Neuronal stem cell (in vitro differentiated cells): ENCODE measurements at regions not wholly inside any gene's neighbourhood (a gene's known extent, or its start where the extent isn't known, plus 50 kb on each side); places are given as distances from the start of the nearest gene placed in this dataset.

Experiments
- DNase-seq: peaks from one replicate; pipeline ENCODE4 v3.0.0-alpha.2; 2013; ENCODE audit warnings: low spot score
- H2AFZ ChIP-seq: one replicate; pipeline ENCODE4 v1.6.1; 2013; ENCODE audit warnings: mild to moderate bottlenecking, low read length, inconsistent platforms
- H2AK5ac ChIP-seq: 2 replicates; pipeline ENCODE4 v1.6.1; 2013; ENCODE audit warnings: low read depth, mild to moderate bottlenecking, inconsistent platforms, low read length, moderate library complexity, mixed read lengths
- H2BK120ac ChIP-seq: 2 replicates; pipeline ENCODE4 v1.6.1; 2013; ENCODE audit warnings: low read depth, mild to moderate bottlenecking, inconsistent platforms, low read length, moderate library complexity, mixed read lengths
- H2BK12ac ChIP-seq: one replicate; pipeline ENCODE4 v1.6.1; 2013; ENCODE audit warnings: low read length, inconsistent platforms
- H2BK15ac ChIP-seq: 2 replicates; pipeline ENCODE4 v1.6.1; 2013; ENCODE audit warnings: mild to moderate bottlenecking, low read length, inconsistent platforms, mixed read lengths
- H2BK5ac ChIP-seq: one replicate; pipeline ENCODE4 v1.6.1; 2013; ENCODE audit warnings: inconsistent platforms, mild to moderate bottlenecking, low read length, moderate library complexity
- H3K14ac ChIP-seq: one replicate; pipeline ENCODE4 v1.6.1; 2013; ENCODE audit warnings: low read length, inconsistent platforms
- H3K18ac ChIP-seq: 2 replicates; pipeline ENCODE4 v1.6.1; 2013; ENCODE audit warnings: low read length, inconsistent platforms
- H3K23ac ChIP-seq: 2 replicates; pipeline ENCODE4 v1.6.1; 2013; ENCODE audit warnings: low read depth, mild to moderate bottlenecking, mixed read lengths, low read length, inconsistent platforms; ENCODE audit not compliant: poor library complexity
- H3K27ac ChIP-seq: replicated peaks from 3 replicates; pipeline ENCODE4 v1.5.1; 2013; ENCODE audit warnings: low read length, inconsistent platforms
- H3K27me3 ChIP-seq, 3 experiments: 2 replicates each; pipeline ENCODE4 v1.6.1; 2013; ENCODE audit warnings: low read length in 3 of 3, mild to moderate bottlenecking in 2 of 3, inconsistent platforms in 1 of 3, low read depth in 1 of 3, mixed read lengths in 1 of 3, moderate library complexity in 1 of 3; ENCODE audit not compliant: control insufficient read depth in 3 of 3, insufficient read depth in 3 of 3
- H3K36me3 ChIP-seq, 2 donors: replicated peaks in 1 of 2; 2 replicates each; pipeline ENCODE4 v1.6.1; 2013; ENCODE audit warnings: low read length in 2 of 2; ENCODE audit not compliant: control insufficient read depth in 2 of 2, insufficient read depth in 2 of 2
- H3K4ac ChIP-seq: 2 replicates; pipeline ENCODE4 v1.6.1; 2013; ENCODE audit warnings: inconsistent platforms, mild to moderate bottlenecking, low read length, moderate library complexity
- H3K4me1 ChIP-seq, 2 donors: 1 replicate in 1 of 2; 2 replicates in 1 of 2; pipeline ENCODE4 v1.6.1; 2013; ENCODE audit warnings: low read length in 2 of 2, low read depth in 1 of 2; ENCODE audit not compliant: control insufficient read depth in 2 of 2, insufficient read depth in 1 of 2
- H3K4me2 ChIP-seq: one replicate; pipeline ENCODE4 v1.6.1; 2013; ENCODE audit warnings: mild to moderate bottlenecking, low read length, inconsistent platforms; ENCODE audit not compliant: insufficient read depth, poor library complexity, severe bottlenecking
- H3K4me3 ChIP-seq, 2 donors: 2 replicates each; pipeline ENCODE4 v1.5.1; 2013; ENCODE audit warnings: low read length in 2 of 2, mild to moderate bottlenecking in 2 of 2, inconsistent platforms in 1 of 2, moderate library complexity in 1 of 2
- H3K79me1 ChIP-seq: one replicate; pipeline ENCODE4 v1.6.1; 2013; ENCODE audit warnings: low read depth, mild to moderate bottlenecking, inconsistent platforms, low read length, moderate library complexity
- H3K9ac ChIP-seq: one replicate; pipeline ENCODE4 v1.6.1; 2013; ENCODE audit warnings: mild to moderate bottlenecking, low read depth, low read length, inconsistent platforms; ENCODE audit not compliant: poor library complexity
- H3K9me3 ChIP-seq, 2 donors: replicated peaks in 1 of 2; 2 replicates each; pipeline versions ENCODE3 to v1.6.1; 2013; ENCODE audit warnings: low read length in 2 of 2, mild to moderate bottlenecking in 2 of 2, inconsistent platforms in 1 of 2, low read depth in 1 of 2, mixed read lengths in 1 of 2, moderate library complexity in 1 of 2; ENCODE audit not compliant: control insufficient read depth in 2 of 2, insufficient read depth in 1 of 2
- H4K8ac ChIP-seq: one replicate; pipeline ENCODE4 v1.6.1; 2013; ENCODE audit warnings: low read depth, mild to moderate bottlenecking, inconsistent platforms, low read length, moderate library complexity
- H4K91ac ChIP-seq: one replicate; pipeline ENCODE4 v1.6.1; 2013; ENCODE audit warnings: low read length, low read depth, mild to moderate bottlenecking, inconsistent platforms; ENCODE audit not compliant: poor library complexity
- WGBS, 2 donors: extraction: QIAGEN DNeasy Blood & Tissue Kit; methylation state at CpG; one replicate each; pipeline ENCODE4 v1.1.7; 2013; ENCODE audit warnings: missing lambda C conversion rate in 2 of 2, mixed read lengths in 1 of 2; ENCODE audit not compliant: insufficient read length in 2 of 2, insufficient replicate concordance in 1 of 2; ENCODE audit errors: extremely low coverage in 2 of 2; 5-methylcytosine and 5-hydroxymethylcytosine counted together

GRCh38 chr7:126213876-126214275, 1038.9 kb downstream of the GRM8 start:
- H3K4me3 ChIP-seq = no peak overlapping the region
- H3K79me1 ChIP-seq = no peaks in the 10 kb centered on the region
- no peak overlapping the region for H3K14ac ChIP-seq
- H3K36me3 ChIP-seq = peaks cover 0 to 2% of the 10 kb centered on the region in 2 donors
- H2BK5ac ChIP-seq = no peak overlapping the region
- no peak overlapping the region for H2BK120ac ChIP-seq
- no peak overlapping the region for H3K4ac ChIP-seq
- DNase-seq = no peak
- no peaks in the 10 kb centered on the region for H3K4me1 ChIP-seq
- no peak overlapping the region for H4K8ac ChIP-seq
- H3K27ac ChIP-seq = no peak overlapping the region
- no peak overlapping the region for H2AK5ac ChIP-seq
- no peak overlapping the region for H3K4me2 ChIP-seq
- H2BK12ac ChIP-seq = no peak overlapping the region
- H2BK15ac ChIP-seq = no peak overlapping the region
- no peak overlapping the region for H3K9ac ChIP-seq
- no CpG with 5 or more reads among the region's 1 CpG for WGBS, 2 donors
- H3K9me3 ChIP-seq = peaks cover 0 to 2% of the 10 kb centered on the region in 2 donors
- H3K18ac ChIP-seq = no peak overlapping the region
- no peak overlapping the region for H3K23ac ChIP-seq
- H3K27me3 ChIP-seq = no peaks in the 10 kb centered on the region
- no peak overlapping the region for H4K91ac ChIP-seq
- no peak overlapping the region for H2AFZ ChIP-seq

- Histone ChIP-seq H4K8ac (no peak overlapping the region), H2AK5ac (no peak overlapping the region), H3K36me3 (no peaks in the 10 kb centered on the region), H3K4me2 (no peak overlapping the region), H3K27ac (no peak overlapping the region), H2BK15ac (no peak overlapping the region), H3K4me3 (no peak overlapping the region), H3K27me3 (no peaks in the 10 kb centered on the region), H3K4me1 (no peaks in the 10 kb centered on the region), H2BK5ac (no peak overlapping the region), H3K18ac (no peak overlapping the region), H3K14ac (no peak overlapping the region), H3K79me1 (no peaks in the 10 kb centered on the region), H3K9ac (no peak overlapping the region), H3K23ac (no peak overlapping the region), H2BK120ac (no peak overlapping the region), H2AFZ (no peak overlapping the region), H4K91ac (no peak overlapping the region), H3K9me3 (no peaks in the 10 kb centered on the region), H2BK12ac (no peak overlapping the region), H3K4ac (no peak overlapping the region)
- DNase-seq = no peak
Measured at GRCh38 chr7:126211875-126212274, 1040.9 kb downstream of the GRM8 start.

- H3K23ac ChIP-seq = no peak overlapping the region
- no peak overlapping the region for H2AK5ac ChIP-seq
- H3K27me3 ChIP-seq = no peaks in the 10 kb centered on the region
- H3K4me2 ChIP-seq = no peak overlapping the region
- no peak overlapping the region for H3K27ac ChIP-seq
- H3K36me3 ChIP-seq = no peaks in the 10 kb centered on the region
- H3K79me1 ChIP-seq = no peaks in the 10 kb centered on the region
- H2BK15ac ChIP-seq = no peak overlapping the region
- no peak overlapping the region for H3K4ac ChIP-seq
- H2BK120ac ChIP-seq = no peak overlapping the region
- no peak for DNase-seq
- no peak overlapping the region for H3K14ac ChIP-seq
- H2BK12ac ChIP-seq = no peak overlapping the region
- no peak overlapping the region for H4K8ac ChIP-seq
- no peaks in the 10 kb centered on the region for H3K9me3 ChIP-seq
- no peak overlapping the region for H2BK5ac ChIP-seq
- H3K4me3 ChIP-seq = no peak overlapping the region
- H3K18ac ChIP-seq = no peak overlapping the region
- no peak overlapping the region for H3K9ac ChIP-seq
- H2AFZ ChIP-seq = no peak overlapping the region
- no peak overlapping the region for H4K91ac ChIP-seq
- H3K4me1 ChIP-seq = no peaks in the 10 kb centered on the region
Measured at GRCh38 chr7:126210707-126211106, 1042.0 kb downstream of the GRM8 start.

- no peaks in the 10 kb centered on the region for H3K9me3 ChIP-seq
- H3K9ac ChIP-seq = no peak overlapping the region
- H3K4ac ChIP-seq = no peak overlapping the region
- H3K18ac ChIP-seq = no peak overlapping the region
- no peak overlapping the region for H3K4me2 ChIP-seq
- H3K14ac ChIP-seq = no peak overlapping the region
- no peak overlapping the region for H2AK5ac ChIP-seq
- no peak overlapping the region for H2BK15ac ChIP-seq
- no CpG with 5 or more reads among the region's 1 CpG for WGBS, 2 donors
- no peak overlapping the region for H3K23ac ChIP-seq
- no peak overlapping the region for H3K27ac ChIP-seq
- H2BK12ac ChIP-seq = no peak overlapping the region
- DNase-seq = no peak
- H4K91ac ChIP-seq = no peak overlapping the region
- no peak overlapping the region for H3K4me3 ChIP-seq
- H2BK5ac ChIP-seq = no peak overlapping the region
- no peaks in the 10 kb centered on the region for H3K27me3 ChIP-seq
- H2BK120ac ChIP-seq = no peak overlapping the region
- H3K4me1 ChIP-seq = no peaks in the 10 kb centered on the region
- H4K8ac ChIP-seq = no peak overlapping the region
- no peaks in the 10 kb centered on the region for H3K79me1 ChIP-seq
- no peak overlapping the region for H2AFZ ChIP-seq
- no peaks in the 10 kb centered on the region for H3K36me3 ChIP-seq
Measured at GRCh38 chr7:126203185-126203584, 1049.6 kb downstream of the GRM8 start.
